Body of pancreas (tissue), 4 donors: ENCODE measurements at regions not wholly inside any gene's neighbourhood (a gene's known extent, or its start where the extent isn't known, plus 50 kb on each side); places are given as distances from the start of the nearest gene placed in this dataset.

Source experiments
- CTCF ChIP-seq, 7 experiments: fragments of 450-650 bp in 4 of 7; fragments of 200-600 bp in 3 of 7; sonication (generic) in 3 of 7; IDR thresholded peaks; one replicate each; pipeline ENCODE4 v1.5.1; 2016 to 2019; ENCODE audit warnings: antibody characterized with exemption in 7 of 7
- POLR2A ChIP-seq, 3 donors: fragments of 450-650 bp; IDR thresholded peaks; one replicate each; pipeline ENCODE4 v1.6.1; 2016; ENCODE audit warnings: antibody characterized with exemption in 3 of 3, mild to moderate bottlenecking in 2 of 3

GRCh38 chr12:111173836-111174235 lies 195.1 kb downstream of the PHETA1 start:
- TF ChIP-seq CTCF (IDR thresholded peaks at IDR 0.05): no peak
- TF ChIP-seq POLR2A (IDR thresholded peaks at IDR 0.05): no peak
